ENCODE measurements at regions not wholly inside any gene's neighbourhood (a gene's known extent, or its start where the extent isn't known, plus 50 kb on each side); places are given as distances from the start of the nearest gene placed in this dataset.

DNA sequence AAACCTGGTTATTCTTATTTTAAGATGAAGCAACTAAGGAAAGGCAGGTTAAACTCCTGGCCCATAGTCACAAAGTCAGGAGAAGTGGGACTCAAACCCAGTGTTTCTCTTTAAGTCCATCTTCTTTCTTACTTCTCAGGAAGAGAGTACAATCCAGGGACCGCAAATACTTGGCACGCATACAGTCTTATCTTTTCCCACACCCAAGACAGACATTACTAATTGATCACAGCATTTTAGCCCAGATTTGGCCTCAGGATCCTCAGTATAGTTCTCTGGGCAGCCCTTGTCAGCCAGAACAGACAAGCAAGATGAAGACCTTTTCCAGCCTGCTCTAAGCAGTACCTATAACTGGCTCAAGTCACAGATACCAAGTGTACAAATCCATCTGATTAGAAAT lies 125.5 kb upstream of the RAI14 start:
- no peak for DNase-seq (ENCODE audit: low spot score)

DNA sequence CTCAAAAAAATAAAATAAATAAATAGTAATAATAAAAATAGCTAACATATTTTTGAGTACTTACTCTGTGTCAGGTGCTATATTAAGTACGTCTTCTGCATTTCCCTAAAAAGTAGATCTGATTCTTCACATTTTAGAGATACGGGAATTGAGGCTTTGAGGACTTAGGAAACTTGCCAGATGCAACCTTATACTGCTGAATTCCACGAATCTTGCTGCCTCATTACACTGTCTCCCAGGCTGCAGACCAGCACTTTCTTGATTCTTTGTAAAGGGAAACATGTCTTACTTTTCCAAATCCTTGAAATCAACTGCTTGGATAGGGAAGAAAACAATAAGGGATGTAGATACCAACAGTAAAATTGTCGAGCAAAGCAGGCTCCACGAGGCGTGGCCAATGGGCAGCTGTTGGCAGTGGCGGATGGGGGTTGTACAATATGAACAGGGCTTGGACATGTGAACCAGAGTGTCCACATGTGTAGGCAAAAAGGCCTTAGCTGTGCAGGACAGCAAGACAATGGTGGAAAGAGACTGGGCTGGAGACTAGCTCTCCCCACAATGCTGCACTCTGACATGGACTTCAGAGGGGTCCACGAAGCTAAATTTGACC lies 124.3 kb upstream of the RAI14 start:
- DNase-seq (ENCODE audit: low spot score), result no peak

DNA sequence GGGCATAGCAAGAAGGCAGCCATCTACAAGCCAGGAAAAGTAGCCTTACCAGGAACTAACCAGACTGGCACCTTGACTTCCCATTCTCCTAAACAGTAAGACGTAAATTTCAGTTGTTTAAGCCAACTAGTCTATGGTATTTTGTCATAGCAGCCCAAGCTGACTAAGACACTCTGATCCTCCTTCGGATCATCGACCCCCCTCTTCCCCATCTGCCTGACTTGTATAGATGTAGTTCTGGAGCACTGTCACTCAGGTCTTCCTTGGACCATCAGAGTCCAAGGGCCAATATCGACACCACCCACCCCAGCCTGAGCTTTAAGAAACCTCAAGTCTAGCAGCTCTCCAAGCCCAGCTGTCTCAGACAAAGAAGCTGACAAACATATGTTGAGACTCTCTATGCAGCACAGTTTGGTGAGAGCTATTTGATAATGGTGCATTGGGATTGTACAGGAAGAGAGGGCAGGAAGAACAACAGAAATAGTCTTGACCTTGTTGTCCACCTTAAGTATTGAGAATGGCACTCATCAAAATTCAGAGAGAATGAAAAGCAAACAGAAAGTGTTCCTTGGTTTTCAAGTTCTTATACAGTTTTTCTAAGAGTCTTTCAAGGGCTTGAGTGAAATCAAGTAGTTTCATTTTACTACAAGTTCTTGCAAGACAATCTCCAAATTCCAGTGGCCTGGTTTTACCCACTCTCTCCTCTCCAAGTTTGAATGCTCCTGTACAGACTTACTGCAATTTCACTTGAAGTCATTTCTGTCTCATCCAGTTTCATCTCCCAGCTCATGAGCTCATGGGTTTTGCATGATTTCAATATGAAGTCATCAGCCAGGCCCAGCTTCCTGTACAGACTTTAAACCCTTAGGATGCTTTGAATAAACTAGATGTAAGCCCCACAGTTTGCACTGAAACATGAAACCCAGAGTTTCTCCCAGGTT lies 122.3 kb upstream of the RAI14 start:
- DNase-seq (ENCODE audit: low spot score), result peak; percentile 30

DNA sequence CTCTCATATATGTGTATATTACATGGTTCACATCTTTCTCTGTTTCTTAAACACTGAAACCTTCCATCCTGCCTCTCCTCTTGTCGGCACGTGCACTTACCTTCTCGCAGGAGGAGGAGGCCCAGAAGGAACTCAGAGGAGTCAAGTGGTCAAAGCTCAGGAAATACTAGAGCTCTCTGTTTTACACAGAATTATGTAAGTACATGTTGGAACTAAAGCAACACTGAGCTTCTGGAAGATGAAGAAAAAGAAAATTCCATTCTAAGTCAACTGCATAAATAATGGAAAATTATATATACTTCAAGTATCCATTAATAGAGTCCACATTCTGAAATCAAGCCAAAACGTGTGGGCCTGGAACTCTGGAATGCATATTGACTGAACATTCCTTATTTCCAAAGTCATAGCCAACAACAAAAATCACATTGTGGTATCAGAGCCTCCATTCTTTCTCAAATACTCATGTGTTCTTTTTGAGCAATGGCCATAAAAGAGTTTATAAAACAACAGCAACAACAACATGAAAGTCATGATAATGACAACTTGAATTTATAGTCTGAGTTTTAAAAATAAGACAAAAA lies 121.5 kb upstream of the RAI14 start:
- no peak for DNase-seq (ENCODE audit: low spot score)

DNA sequence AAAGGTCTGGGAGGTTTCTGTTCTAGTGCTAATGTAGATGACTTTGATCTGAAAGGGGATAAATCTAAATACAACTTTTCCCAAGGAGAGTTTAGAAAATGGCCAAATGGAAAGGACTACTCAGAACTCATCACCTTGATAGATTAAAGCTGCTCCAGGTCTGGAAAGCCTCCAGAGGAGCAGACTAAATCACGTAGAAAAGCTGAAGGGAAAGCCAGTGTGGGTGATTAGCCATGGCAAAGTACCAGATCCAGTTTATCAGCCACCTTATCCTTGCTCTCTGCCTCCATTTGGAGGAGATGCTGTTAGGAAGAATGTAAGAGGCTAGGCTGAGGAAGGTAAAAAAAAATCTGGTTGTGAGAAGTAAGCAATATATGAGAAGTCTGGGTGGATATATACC lies 120.7 kb upstream of the RAI14 start:
- no peak for DNase-seq (ENCODE audit: low spot score)

DNA sequence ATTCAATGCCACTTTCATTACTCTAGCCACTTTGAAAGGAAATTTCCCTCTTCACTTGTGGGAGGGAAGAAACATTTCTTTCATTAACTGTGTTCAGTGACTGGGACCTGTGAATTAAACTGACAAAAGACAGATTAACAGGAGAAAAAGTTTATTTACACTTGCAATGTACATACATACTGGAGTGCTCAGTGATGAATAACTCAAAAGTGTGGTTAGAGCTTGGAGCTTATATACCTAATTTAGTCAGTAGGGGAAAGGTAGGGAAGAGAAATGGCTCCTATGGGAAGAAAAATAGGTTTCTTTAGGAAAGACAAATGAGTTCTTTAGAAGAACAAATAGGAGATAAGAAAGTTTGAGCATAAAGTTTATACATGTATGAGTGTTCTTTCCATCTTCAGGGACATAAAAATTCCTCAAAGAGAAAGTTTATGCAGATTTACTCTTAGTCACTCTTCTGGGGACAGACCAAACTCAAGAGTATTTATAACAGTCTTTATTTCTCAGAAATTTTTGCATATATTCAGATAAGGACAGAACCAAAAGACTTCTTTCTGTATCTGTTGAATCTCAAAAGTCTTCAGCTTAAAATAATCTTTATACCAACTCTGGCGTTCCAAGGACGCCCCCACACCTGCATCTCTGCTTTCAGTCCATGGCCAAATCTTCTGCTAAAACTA lies 120.0 kb upstream of the RAI14 start:
- DNase-seq (ENCODE audit: low spot score), result no peak

DNA sequence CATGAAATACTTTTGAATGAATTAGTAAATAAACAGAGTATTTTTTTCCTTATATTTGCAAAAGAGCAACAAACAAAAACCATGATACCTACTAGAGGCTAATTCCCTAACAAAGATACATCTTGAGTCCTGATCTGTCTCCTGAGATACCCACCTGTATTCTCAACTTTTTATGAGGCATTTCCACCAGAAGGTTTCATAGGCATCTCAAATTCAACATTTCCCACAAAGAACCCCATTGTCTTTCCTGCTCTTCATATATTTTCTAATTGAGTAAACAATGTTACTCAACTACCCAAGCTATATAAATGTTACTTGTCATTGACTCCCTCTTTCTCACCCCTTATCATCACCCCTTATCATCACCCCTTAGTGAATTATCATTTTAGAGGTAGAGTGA lies 119.4 kb upstream of the RAI14 start:
- DNase-seq (ENCODE audit: low spot score), result no peak

DNA sequence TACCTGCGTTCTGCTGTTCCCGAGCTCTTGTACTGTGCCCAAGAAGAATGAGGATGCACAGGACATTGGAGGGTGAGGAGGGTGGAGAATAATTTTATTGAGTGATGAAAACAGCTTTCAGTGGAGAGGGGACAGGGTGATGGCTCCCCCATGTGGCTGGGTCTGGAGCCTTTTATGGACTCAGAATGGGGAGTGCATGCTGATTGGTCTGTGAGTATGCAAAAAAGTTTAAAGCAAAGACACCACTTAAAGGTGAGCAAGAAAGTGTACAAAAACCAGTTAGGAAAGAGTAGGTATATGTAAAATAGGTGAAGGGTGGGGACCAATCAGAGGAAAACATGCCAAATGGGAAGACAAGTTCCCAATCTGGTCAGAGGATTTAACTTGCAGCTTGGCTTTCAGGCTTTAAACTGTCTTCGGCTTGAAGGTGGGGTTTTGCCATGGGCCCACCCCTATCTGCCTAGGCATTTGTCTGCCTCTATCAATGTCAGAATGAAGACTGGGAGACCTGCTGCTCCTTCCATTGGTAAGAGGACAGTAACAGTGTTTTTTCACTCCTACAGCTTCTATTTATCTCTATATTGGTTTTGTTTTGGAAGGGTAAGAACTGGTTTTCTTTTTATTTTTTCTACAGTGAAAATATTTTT lies 118.0 kb upstream of the RAI14 start:
- no peak for DNase-seq (ENCODE audit: low spot score)

DNA sequence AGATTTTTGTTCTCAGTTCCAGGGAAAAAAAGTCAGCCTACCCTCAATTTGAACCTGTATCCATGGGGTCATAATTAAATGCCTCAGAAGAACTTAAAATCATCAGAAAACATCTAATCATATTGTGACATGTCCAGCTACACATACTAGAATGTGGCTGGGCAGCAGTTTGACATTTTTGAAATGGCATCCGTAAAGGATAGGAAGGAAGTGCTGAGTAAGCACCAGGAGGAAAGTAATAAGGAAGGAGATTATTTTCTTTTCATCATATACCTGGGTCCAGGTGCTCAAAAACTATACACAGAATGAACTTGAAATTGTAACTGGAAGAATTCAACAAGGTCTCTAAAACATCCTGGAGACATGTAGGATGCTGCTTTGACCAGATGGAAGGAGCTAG lies 116.9 kb upstream of the RAI14 start:
- no peak for DNase-seq (ENCODE audit: low spot score)

DNA sequence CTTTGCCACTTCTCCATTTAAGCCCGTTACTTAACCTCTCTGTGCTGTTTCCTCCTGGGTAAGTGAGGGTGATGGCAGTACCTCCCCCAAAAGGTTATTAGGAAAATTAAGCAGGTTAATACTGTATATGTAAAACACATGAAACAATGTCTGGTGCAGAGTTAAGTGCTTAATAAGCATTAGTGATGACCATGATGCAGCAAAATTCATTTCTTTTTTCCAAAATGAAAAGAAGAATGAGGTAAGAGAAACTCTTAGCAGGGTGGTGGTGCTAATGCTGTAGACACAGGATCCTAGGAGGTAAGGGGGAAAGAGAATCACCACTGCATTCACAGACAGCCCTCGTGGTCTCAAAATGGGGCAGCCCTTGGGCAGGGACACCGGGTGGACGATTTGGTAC lies 115.1 kb upstream of the RAI14 start:
- no peak for DNase-seq (ENCODE audit: low spot score)

DNA sequence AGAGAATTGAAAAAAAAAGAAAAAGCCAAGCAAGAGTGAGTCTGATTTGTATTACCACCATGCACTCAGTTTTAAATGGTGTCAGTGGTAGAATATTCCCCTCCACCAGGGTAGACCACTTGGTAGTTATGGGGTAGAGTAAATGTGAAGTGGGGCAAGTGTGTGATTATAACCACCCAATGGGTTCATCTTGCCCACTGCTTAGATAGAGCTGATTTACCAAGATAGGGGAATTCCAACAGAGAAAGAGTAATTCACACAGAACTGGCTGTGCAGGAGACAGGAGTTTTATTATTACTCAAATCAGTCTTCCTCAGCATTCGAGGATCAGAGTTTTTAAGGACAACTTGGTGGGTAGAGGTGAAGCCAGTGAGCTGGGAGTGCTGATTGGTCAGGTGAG lies 113.3 kb upstream of the RAI14 start:
- DNase-seq (ENCODE audit: low spot score), result no peak

DNA sequence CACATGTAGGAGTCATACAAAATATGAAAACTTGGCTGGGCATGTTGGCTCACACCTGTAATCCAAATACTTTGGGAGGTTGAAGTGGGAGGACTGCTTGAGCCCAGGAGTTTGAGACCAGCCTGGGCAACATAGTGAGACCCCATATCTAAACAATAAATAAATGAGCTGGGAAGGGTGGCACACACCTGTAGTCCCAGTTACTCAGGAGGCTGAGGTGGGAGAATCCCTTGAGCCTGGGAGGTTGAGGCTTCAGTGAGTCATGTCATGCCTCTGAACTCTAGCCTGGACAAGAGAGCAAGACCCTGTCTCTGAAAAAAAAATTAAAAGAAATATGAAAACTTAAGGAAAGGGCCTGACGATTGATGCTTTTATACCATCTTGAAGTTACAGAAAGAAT lies 112.4 kb upstream of the RAI14 start:
- no peak for DNase-seq (ENCODE audit: low spot score)

DNA sequence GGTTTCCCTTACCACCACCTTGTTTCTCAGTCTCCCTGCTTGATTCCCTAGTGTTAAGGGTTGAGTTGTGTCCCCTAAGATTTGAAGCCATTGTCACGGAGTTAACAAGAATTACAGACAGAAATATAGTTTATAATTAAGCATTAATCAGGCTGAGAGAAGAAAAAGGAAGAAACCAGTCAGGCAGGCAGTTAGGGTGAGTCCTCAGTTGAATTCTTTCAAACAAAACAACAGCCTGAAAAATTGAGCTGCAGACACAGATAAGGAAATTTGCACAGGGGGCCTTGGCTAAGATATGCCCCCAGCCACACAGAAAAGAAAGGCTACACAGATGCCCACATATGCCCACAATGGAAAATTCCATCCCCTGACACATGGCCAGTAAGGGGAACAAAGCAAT lies 111.7 kb upstream of the RAI14 start:
- DNase-seq (ENCODE audit: low spot score), result no peak

DNA sequence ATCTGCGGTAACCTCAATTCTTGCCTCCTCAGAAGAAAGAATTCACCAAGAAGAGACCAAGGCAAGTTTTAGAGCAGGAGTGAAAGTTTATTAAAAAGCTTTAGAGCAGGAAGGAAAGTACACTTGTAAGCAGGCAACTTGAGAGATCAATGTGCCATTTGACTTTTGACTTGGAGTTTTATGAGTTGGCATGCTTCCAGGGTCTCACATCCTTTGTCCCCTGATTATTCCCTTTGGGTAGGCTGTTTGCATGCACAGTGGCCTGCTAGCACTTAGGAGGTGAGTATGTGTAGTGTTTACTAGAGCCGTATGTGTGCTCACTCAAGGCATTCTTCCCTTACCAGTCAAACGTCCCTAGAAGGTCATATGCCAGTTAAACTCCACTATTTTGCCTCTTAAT lies 111.0 kb upstream of the RAI14 start:
- no peak for DNase-seq (ENCODE audit: low spot score)

DNA sequence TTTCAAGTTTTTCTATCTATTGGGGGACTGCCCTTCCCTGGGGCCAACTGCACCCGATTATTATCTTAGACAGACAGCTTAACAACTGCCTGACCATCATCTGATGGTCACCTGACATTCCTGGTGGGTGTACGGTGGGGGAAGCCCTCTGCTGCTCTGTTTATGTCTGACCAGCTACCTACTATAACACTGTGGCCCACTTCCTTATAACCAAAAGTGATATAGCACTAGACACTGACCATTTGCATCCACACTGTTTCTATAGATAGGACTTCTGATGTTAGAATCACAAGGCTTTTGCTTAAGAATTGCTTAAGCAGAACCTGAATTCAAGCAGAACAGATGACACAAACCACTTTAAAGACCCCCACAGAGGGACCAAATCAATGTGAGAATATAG lies 110.5 kb upstream of the RAI14 start:
- DNase-seq (ENCODE audit: low spot score), result no peak

DNA sequence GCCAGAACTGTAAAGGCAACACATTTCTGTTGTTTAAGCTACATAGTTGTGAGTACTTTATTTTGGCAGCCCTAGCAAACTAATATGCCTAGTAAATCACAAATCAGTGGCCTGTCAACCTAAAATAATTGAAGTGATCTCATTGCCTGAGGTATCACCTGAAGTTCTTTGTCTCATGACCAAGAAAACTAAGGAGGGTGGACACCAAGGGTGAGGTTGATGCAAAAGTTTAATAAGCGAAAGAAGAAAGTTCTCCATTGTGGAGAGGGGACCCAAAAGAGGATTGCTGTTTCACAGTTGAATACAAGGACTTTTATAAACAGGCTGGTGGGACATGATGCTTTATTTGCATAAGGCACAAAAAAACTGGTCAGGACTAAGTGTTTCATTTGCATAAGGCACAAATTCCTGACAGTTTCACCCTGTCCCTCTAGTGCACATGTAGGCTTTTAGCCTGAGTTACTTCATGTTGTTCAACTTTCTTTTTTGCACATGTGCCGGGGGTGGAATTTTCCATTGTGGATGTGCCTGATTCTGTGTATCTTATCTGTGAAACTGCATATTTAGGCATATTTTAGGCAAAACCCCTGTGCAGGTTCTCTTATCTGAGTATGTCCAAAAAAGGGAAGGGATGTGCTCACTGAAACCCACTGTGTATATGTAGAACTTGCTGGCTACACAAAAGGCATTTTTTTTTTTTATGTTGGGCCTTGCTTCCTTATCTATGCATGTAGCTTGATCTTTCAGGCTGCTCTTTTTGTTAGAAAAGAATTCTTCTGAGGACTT lies 108.6 kb upstream of the RAI14 start:
- no peak for DNase-seq (ENCODE audit: low spot score)

DNA sequence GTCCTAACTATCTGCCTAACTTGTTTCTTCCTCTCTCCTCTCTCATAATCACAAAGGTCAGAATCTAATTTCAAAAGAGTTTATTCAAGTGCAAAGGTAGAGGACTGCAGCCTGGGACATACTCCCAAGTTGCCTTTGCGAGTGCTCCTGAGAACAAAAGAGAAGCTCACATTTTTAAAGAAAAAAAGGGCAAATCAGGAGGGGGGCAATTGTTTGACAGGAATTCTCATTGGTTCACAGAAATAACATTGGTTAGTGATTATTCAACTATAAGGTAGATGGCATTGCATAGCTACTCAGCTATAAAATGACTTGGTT lies 108.1 kb upstream of the RAI14 start:
- DNase-seq (ENCODE audit: low spot score), result no peak

DNA sequence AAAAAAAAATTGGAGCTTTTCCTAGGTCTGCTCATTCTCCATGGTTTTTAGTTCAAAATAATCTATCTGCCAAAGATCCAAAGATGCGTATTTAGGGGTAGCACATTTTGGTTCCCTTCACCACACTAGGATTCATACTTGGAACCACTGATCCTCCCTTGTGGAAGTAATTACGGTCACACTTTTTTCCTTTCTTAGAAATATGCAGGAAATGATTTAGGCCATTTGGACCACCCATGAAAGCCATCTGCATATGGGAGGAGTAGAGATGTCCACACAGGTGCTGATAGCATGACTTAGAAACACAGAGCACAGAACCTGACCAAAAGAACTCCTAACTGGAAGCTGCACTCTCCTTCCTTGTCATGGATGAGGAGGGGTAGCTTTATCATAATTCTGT lies 105.9 kb upstream of the RAI14 start:
- DNase-seq (ENCODE audit: low spot score), result no peak

DNA sequence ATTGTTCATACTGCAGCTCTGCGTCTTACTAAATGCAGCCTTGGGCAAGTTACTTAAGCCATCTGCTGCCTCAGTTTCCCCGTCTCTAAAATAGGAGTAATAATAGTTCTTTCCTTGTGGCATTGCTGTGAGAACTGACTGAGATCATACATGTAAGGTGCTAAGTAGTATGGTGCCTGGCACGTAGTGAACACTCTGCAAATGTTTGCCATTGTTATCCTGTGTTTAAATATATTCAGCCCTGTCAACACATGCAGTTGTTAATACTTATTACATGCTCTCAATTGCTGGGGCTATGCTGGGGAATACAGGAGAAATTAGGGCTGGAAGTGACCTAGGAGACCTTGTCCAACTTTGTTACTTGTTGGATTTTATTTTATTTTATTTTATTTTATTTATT lies 105.2 kb upstream of the RAI14 start:
- no peak for DNase-seq (ENCODE audit: low spot score)

DNA sequence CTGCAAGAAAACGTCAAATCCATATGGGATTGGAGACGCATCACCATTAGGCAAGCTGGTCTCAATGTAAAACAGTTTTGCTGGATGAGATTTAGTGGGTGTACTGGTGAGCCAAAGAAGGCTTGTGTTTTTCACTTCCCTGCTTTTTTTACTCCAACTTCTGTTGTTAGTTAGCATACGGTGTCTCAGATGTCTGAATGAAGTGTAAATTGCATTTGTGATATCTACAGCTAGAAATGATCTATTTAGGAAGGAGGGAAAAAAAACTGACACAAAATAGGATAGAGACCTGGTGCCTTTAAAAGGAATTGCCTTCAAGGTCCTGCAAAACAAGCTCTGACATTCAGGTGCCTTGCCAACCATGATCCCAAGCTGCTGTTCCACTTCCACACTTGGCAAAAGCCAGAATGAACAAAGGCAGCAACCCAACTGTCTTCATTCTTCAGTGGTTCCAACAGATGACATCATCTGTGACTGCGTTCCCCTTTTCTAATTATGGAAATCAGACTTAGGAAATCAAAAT lies 104.2 kb upstream of the RAI14 start:
- DNase-seq (ENCODE audit: low spot score), result no peak

DNA sequence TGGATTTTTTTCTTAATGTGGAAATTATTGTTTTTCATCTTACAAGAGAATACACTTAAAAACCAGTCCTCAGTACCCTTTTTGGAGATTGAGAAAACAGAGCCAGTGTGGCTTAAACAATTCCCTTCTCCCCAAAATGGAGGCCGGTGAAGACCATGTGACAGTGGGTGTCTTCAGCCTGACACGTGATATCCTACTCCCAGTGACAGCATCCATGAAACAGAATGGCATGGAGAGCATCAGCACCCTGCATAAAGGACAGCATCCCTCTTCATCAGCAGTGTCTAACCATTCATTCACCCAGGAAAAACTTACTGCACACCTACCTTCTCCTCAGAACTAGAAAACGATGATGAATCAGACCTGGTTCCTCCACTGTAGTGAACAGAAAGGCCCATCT lies 103.4 kb upstream of the RAI14 start:
- DNase-seq (ENCODE audit: low spot score), result no peak

Data from H4 (cell line).